MCF 10A (cell line): ENCODE measurements at regions not wholly inside any gene's neighbourhood (a gene's known extent, or its start where the extent isn't known, plus 50 kb on each side); places are given as distances from the start of the nearest gene placed in this dataset.

ENCODE experiments used
- BruUV-seq: library from RNA; stranded (reverse); fragments of 400-500 nt; replicated peaks from 2 replicates; lab custom pipeline; 2021; lab: Mats Ljungman, UMichigan
- CTCF ChIA-PET: fragments of 300-600 bp; sonication (Branson Sonifier 250); formaldehyde crosslinking; extraction: SDS; loops from one replicate; lab custom pipeline; 2021; ENCODE audit warnings: antibody characterized with exemption, inconsistent platforms; lab: Yijun Ruan, JAX
- POLR2A ChIA-PET: fragments of 300-600, 350-650 bp; sonication (Branson Sonifier 250); formaldehyde crosslinking; extraction: SDS; loops from one replicate; lab custom pipeline; 2020; ENCODE audit warnings: antibody characterized with exemption, inconsistent platforms; lab: Yijun Ruan, JAX
- DNase-seq: peaks from one replicate; pipeline ENCODE4 v3.0.0-alpha.2; 2018; ENCODE audit not compliant: unreplicated experiment
- H3K27ac Mint-ChIP-seq: one replicate; pipeline ENCODE4 v1.8.0; 2022; ENCODE audit warnings: mild to moderate bottlenecking, low read depth, mixed read lengths; ENCODE audit not compliant: unreplicated experiment
- H3K27me3 Mint-ChIP-seq: one replicate; pipeline ENCODE4 v1.8.0; 2022; ENCODE audit warnings: mixed read lengths; ENCODE audit not compliant: insufficient read depth, unreplicated experiment
- H3K36me3 Mint-ChIP-seq: one replicate; pipeline ENCODE4 v1.8.0; 2022; ENCODE audit warnings: mild to moderate bottlenecking, moderate library complexity, mixed read lengths; ENCODE audit not compliant: insufficient read depth, unreplicated experiment
- H3K4me1 Mint-ChIP-seq: one replicate; pipeline ENCODE4 v1.8.0; 2022; ENCODE audit warnings: mixed read lengths; ENCODE audit not compliant: insufficient read depth, unreplicated experiment
- H3K4me3 Mint-ChIP-seq: one replicate; pipeline ENCODE4 v1.8.0; 2022; ENCODE audit warnings: mild to moderate bottlenecking, moderate library complexity, mixed read lengths; ENCODE audit not compliant: unreplicated experiment
- H3K9me3 Mint-ChIP-seq: one replicate; pipeline ENCODE4 v1.8.0; 2022; ENCODE audit warnings: mixed read lengths; ENCODE audit not compliant: unreplicated experiment
- intact Hi-C: fragments of 100-400 bp; cut with micrococcal nuclease; formaldehyde crosslinking; loops from 2 replicates; pipeline ENCODE4 v1.14.1; 2022
- TF ChIP-seq, protein P1 (sequence below): fragments of 200-600 bp; IDR thresholded peaks from one replicate; pipeline ENCODE4 v1.8.0; 2022; ENCODE audit warnings: antibody characterized with exemption, mild to moderate bottlenecking; ENCODE audit not compliant: unreplicated experiment

DNA sequence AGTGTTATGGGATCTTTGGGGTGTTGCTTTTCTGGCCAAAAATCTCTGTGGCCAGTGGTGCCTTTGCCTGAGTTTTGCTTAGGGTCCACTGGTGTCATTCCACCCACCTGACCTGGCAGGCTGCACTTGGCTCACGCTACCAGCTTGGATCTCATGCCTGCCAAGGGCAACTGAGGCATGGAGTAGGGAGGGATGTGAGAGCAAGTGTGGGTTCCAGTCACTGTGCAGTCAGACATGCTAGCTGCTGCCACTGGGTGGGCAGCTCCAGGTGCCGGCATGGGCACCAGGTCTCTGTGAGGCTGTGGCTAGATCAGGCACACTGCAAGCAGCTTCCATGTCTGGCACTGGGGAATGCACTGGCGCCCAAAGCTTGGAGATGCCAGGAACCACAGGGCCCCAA, 424.1 kb downstream of the PRR32 start:
- Mint-ChIP-seq H3K4me3 (no peak overlapping the region), H3K4me1 (no peaks in the 10 kb centered on the region), H3K27me3 (no peaks in the 10 kb centered on the region), H3K36me3 (no peaks in the 10 kb centered on the region), H3K9me3 (peaks cover 18% of the 10 kb centered on the region), H3K27ac (no peak overlapping the region)
- no TSS peak for BruUV-seq
- intact Hi-C loops: no loop called here
- DNase-seq: no peak
- POLR2A ChIA-PET: no interaction called here
- CTCF ChIA-PET: no interaction called here
- TF ChIP-seq, protein P1, sequence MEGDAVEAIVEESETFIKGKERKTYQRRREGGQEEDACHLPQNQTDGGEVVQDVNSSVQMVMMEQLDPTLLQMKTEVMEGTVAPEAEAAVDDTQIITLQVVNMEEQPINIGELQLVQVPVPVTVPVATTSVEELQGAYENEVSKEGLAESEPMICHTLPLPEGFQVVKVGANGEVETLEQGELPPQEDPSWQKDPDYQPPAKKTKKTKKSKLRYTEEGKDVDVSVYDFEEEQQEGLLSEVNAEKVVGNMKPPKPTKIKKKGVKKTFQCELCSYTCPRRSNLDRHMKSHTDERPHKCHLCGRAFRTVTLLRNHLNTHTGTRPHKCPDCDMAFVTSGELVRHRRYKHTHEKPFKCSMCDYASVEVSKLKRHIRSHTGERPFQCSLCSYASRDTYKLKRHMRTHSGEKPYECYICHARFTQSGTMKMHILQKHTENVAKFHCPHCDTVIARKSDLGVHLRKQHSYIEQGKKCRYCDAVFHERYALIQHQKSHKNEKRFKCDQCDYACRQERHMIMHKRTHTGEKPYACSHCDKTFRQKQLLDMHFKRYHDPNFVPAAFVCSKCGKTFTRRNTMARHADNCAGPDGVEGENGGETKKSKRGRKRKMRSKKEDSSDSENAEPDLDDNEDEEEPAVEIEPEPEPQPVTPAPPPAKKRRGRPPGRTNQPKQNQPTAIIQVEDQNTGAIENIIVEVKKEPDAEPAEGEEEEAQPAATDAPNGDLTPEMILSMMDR: no peak

DNA sequence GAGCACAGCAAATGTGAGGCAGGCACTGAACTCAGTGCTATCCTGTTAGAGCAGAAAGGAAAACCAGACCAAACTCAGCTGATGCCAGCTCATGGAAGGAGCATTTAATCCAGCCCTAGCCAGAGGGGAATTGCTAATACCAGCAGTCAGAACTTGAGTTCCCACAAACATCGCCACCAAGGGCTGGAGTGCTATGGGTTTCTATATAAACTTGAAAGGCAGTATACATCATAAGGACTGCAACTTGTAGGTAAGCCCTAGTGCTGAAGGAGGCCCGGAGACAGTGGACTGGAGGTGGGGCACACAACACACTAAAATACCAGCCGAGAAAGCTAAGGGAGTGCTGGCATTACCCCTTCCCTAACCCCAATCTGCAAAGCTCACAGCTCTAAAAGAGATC, 440.2 kb downstream of the PRR32 start:
- intact Hi-C loops: no loop called here
- Mint-ChIP-seq H3K36me3 (no peaks in the 10 kb centered on the region), H3K9me3 (peaks cover 21% of the 10 kb centered on the region), H3K4me3 (no peak overlapping the region), H3K27me3 (no peaks in the 10 kb centered on the region), H3K4me1 (no peaks in the 10 kb centered on the region), H3K27ac (no peak overlapping the region)
- peak; percentile 2 for DNase-seq
- CTCF ChIA-PET: interaction anchor here (0.6 to 1.0 kb wide), 2 partner anchors 13 to 1138 kb away, joined by 3 to 4 read pairs; no protein-coding TSS in a partner anchor
- POLR2A ChIA-PET: interaction anchor here (0.6 kb wide), 1 partner anchor 63 kb away, joined by 4 read pairs; no protein-coding TSS in a partner anchor
- BruUV-seq: no TSS peak
- TF ChIP-seq, protein P1: no peak

DNA sequence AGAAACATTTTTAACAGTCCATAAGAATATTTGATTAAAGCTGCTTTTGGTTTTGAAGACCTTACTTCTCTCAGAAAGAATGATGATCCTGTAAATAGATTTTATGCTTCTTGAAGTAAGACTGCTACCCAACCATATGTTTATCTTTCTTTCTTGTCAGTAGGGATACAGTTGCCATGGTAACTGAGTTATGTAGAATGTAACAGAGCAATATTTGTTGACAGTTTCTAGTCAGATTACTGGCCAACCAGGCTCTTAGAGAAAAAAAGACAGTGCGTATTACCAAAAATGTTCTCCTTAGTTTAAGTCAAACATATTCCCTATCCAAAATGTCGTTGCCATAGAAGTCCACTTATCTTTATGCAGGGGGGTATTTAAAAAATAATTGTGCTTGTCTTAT, 456.8 kb downstream of the PRR32 start:
- Mint-ChIP-seq H3K4me1 (no peaks in the 10 kb centered on the region), H3K27me3 (no peaks in the 10 kb centered on the region), H3K27ac (no peak overlapping the region), H3K9me3 (peaks cover 21% of the 10 kb centered on the region), H3K4me3 (no peak overlapping the region), H3K36me3 (no peaks in the 10 kb centered on the region)
- CTCF ChIA-PET: no interaction called here
- TF ChIP-seq, protein P1: no peak
- intact Hi-C loops: no loop called here
- no peak for DNase-seq
- POLR2A ChIA-PET: interaction anchor here (0.6 kb wide), 1 partner anchor 264 kb away, joined by 3 read pairs; no protein-coding TSS in a partner anchor
- no TSS peak for BruUV-seq

DNA sequence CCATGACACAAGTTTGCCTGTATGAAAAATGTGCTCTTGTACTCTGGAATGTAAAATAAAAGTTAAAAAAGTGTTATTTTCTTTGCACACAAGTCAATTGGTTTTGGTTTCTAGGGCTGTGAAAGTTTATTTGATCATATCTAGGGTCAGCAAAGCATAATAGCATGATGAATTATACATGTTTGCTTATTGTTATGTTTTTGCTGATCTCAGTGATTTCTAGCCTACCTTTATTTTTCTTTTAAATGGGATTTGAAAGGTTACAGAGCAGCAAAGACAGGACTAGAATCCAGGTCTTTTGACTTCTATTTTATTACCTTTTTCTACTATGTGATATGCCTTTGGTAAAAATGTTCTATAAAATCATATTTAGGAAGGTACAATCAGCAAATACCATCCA, 481.0 kb downstream of the PRR32 start:
- CTCF ChIA-PET: no interaction called here
- no peaks in the 10 kb centered on the region for H3K9me3 Mint-ChIP-seq
- BruUV-seq: no TSS peak
- no peaks in the 10 kb centered on the region for H3K36me3 Mint-ChIP-seq
- no peaks in the 10 kb centered on the region for H3K27me3 Mint-ChIP-seq
- POLR2A ChIA-PET: no interaction called here
- TF ChIP-seq, protein P1: no peak
- H3K4me3 Mint-ChIP-seq: no peak overlapping the region
- intact Hi-C loops: no loop called here
- H3K27ac Mint-ChIP-seq: no peak overlapping the region
- DNase-seq: no peak
- H3K4me1 Mint-ChIP-seq: no peaks in the 10 kb centered on the region
